ENCODE measurements at regions not wholly inside any gene's neighbourhood (a gene's known extent, or its start where the extent isn't known, plus 50 kb on each side); places are given as distances from the start of the nearest gene placed in this dataset.

- no peaks in the 10 kb centered on the region for H3K27me3 Mint-ChIP-seq (ENCODE audit: unreplicated experiment)
- no peak for TF ChIP-seq CTCF (IDR thresholded peaks at IDR 0.05; ENCODE audit: unreplicated experiment)
- H3K9me3 Mint-ChIP-seq (ENCODE audit: unreplicated experiment): no peaks in the 10 kb centered on the region
- no peak overlapping the region for H3K27ac Mint-ChIP-seq (ENCODE audit: unreplicated experiment)
- DNase-seq (ENCODE audit: low spot score): no peak
- no peak overlapping the region for H3K4me3 Mint-ChIP-seq (ENCODE audit: unreplicated experiment)
- H3K36me3 Mint-ChIP-seq (ENCODE audit: low read depth, unreplicated experiment): no peaks in the 10 kb centered on the region
- H3K4me1 Mint-ChIP-seq (ENCODE audit: unreplicated experiment): no peaks in the 10 kb centered on the region
These were observed 94.0 kb downstream of the ZC3H11B start for GRCh38 chr1:219518907-219519248.

- no peak for DNase-seq (ENCODE audit: low spot score)
- no peaks in the 10 kb centered on the region for H3K27me3 Mint-ChIP-seq (ENCODE audit: unreplicated experiment)
These were observed 94.6 kb downstream of the ZC3H11B start for GRCh38 chr1:219518168-219518906.

GRCh38 chr1:219517031-219517430, 95.9 kb downstream of the ZC3H11B start:
- Mint-ChIP-seq H3K9me3 (ENCODE audit: unreplicated experiment) (no peaks in the 10 kb centered on the region), H3K27ac (ENCODE audit: unreplicated experiment) (no peak overlapping the region), H3K4me3 (ENCODE audit: unreplicated experiment) (no peak overlapping the region), H3K4me1 (ENCODE audit: unreplicated experiment) (no peaks in the 10 kb centered on the region), H3K27me3 (ENCODE audit: unreplicated experiment) (no peaks in the 10 kb centered on the region), H3K36me3 (ENCODE audit: low read depth, unreplicated experiment) (no peaks in the 10 kb centered on the region)
- DNase-seq (ENCODE audit: low spot score): no peak
- no peak for TF ChIP-seq CTCF (IDR thresholded peaks at IDR 0.05; ENCODE audit: unreplicated experiment)

More at GRCh38 chr1:219518168-219518906, 94.6 kb downstream of the ZC3H11B start:
- no peak overlapping the region for H3K27ac Mint-ChIP-seq (ENCODE audit: unreplicated experiment)
- TF ChIP-seq CTCF (IDR thresholded peaks at IDR 0.05; ENCODE audit: unreplicated experiment): no peak
- H3K36me3 Mint-ChIP-seq (ENCODE audit: low read depth, unreplicated experiment): no peaks in the 10 kb centered on the region
- no peak overlapping the region for H3K4me3 Mint-ChIP-seq (ENCODE audit: unreplicated experiment)
- no peaks in the 10 kb centered on the region for H3K9me3 Mint-ChIP-seq (ENCODE audit: unreplicated experiment)
- no peaks in the 10 kb centered on the region for H3K4me1 Mint-ChIP-seq (ENCODE audit: unreplicated experiment)

- no peaks in the 10 kb centered on the region for H3K9me3 Mint-ChIP-seq (ENCODE audit: unreplicated experiment)
- no peaks in the 10 kb centered on the region for H3K36me3 Mint-ChIP-seq (ENCODE audit: low read depth, unreplicated experiment)
- DNase-seq (ENCODE audit: low spot score): no peak
- no peak overlapping the region for H3K27ac Mint-ChIP-seq (ENCODE audit: unreplicated experiment)
- no peak overlapping the region for H3K4me3 Mint-ChIP-seq (ENCODE audit: unreplicated experiment)
- TF ChIP-seq CTCF (IDR thresholded peaks at IDR 0.05; ENCODE audit: unreplicated experiment): no peak
- no peaks in the 10 kb centered on the region for H3K4me1 Mint-ChIP-seq (ENCODE audit: unreplicated experiment)
- no peaks in the 10 kb centered on the region for H3K27me3 Mint-ChIP-seq (ENCODE audit: unreplicated experiment)
These were observed 98.2 kb downstream of the ZC3H11B start for GRCh38 chr1:219514728-219515127.

- no peak for TF ChIP-seq CTCF (IDR thresholded peaks at IDR 0.05; ENCODE audit: unreplicated experiment)
- Mint-ChIP-seq H3K36me3 (ENCODE audit: low read depth, unreplicated experiment) (no peaks in the 10 kb centered on the region), H3K27ac (ENCODE audit: unreplicated experiment) (no peak overlapping the region), H3K27me3 (ENCODE audit: unreplicated experiment) (no peaks in the 10 kb centered on the region), H3K4me1 (ENCODE audit: unreplicated experiment) (no peaks in the 10 kb centered on the region), H3K4me3 (ENCODE audit: unreplicated experiment) (no peak overlapping the region), H3K9me3 (ENCODE audit: unreplicated experiment) (no peaks in the 10 kb centered on the region)
- DNase-seq (ENCODE audit: low spot score): no peak
These were observed 105.5 kb downstream of the ZC3H11B start for GRCh38 chr1:219507437-219507836.

Data from endothelial cell (in vitro differentiated cells).